H9 (cell line): ENCODE measurements at regions not wholly inside any gene's neighbourhood (a gene's known extent, or its start where the extent isn't known, plus 50 kb on each side); places are given as distances from the start of the nearest gene placed in this dataset.

Source experiments
- DNase-seq: peaks from one replicate; pipeline ENCODE4 v3.0.0-alpha.2; 2017
- H2AFZ ChIP-seq: one replicate; pipeline ENCODE4 v1.6.1; 2013; ENCODE audit warnings: mild to moderate bottlenecking, low read length, control low read depth, moderate library complexity
- H2AK5ac ChIP-seq: 2 replicates; pipeline ENCODE4 v1.6.1; 2013; ENCODE audit warnings: low read length, control low read depth, mixed read lengths; ENCODE audit not compliant: insufficient read length
- H2BK120ac ChIP-seq: one replicate; pipeline ENCODE4 v1.6.1; 2013; ENCODE audit warnings: low read depth, mild to moderate bottlenecking, low read length, control low read depth, inconsistent platforms; ENCODE audit not compliant: poor library complexity, severe bottlenecking
- H2BK12ac ChIP-seq: 2 replicates; pipeline ENCODE4 v1.6.1; 2013; ENCODE audit warnings: low read length, control low read depth, mixed read lengths, low read depth; ENCODE audit not compliant: insufficient read length
- H2BK15ac ChIP-seq: 2 replicates; pipeline ENCODE4 v1.6.1; 2013; ENCODE audit warnings: low read depth, low read length, control low read depth
- H2BK20ac ChIP-seq: one replicate; pipeline ENCODE4 v1.6.1; 2013; ENCODE audit warnings: low read depth, mild to moderate bottlenecking, low read length, control low read depth, inconsistent platforms; ENCODE audit not compliant: poor library complexity, severe bottlenecking
- H2BK5ac ChIP-seq: 2 replicates; pipeline ENCODE4 v1.6.1; 2013; ENCODE audit warnings: low read length, control low read depth, mixed read lengths; ENCODE audit not compliant: insufficient read length
- H3K14ac ChIP-seq: 2 replicates; pipeline ENCODE4 v1.6.1; 2013; ENCODE audit warnings: low read length, control low read depth; ENCODE audit not compliant: insufficient read depth
- H3K18ac ChIP-seq: 2 replicates; pipeline ENCODE4 v1.6.1; 2013; ENCODE audit warnings: low read depth, mild to moderate bottlenecking, mixed read lengths, low read length, control low read depth; ENCODE audit not compliant: insufficient read length
- H3K23ac ChIP-seq: 2 replicates; pipeline ENCODE4 v1.6.1; 2013; ENCODE audit warnings: low read length, control low read depth, mixed read lengths, low read depth; ENCODE audit not compliant: insufficient read length
- H3K23me2 ChIP-seq: 2 replicates; pipeline ENCODE4 v1.6.1; 2013; ENCODE audit warnings: low read depth, mild to moderate bottlenecking, mixed read lengths, low read length, control low read depth; ENCODE audit not compliant: insufficient read length, poor library complexity, severe bottlenecking
- H3K27ac ChIP-seq: 2 replicates; pipeline ENCODE4 v1.5.1; 2013; ENCODE audit warnings: low read length, control low read depth, mixed read lengths, low read depth; ENCODE audit not compliant: insufficient read length
- H3K27me3 ChIP-seq: 2 replicates; pipeline ENCODE4 v1.6.1; 2013; ENCODE audit warnings: low read length, control low read depth, inconsistent platforms; ENCODE audit not compliant: insufficient read depth
- H3K4ac ChIP-seq: 2 replicates; pipeline ENCODE4 v1.6.1; 2013; ENCODE audit warnings: low read depth, mild to moderate bottlenecking, control low read depth, inconsistent platforms, low read length, moderate library complexity
- H3K4me1 ChIP-seq: 2 replicates; pipeline ENCODE4 v1.6.1; 2013; ENCODE audit warnings: low read length, control low read depth, inconsistent platforms; ENCODE audit not compliant: insufficient read depth
- H3K4me2 ChIP-seq: 2 replicates; pipeline ENCODE4 v1.6.1; 2013; ENCODE audit warnings: low read length, control low read depth, mixed read lengths; ENCODE audit not compliant: insufficient read length, insufficient read depth
- H3K56ac ChIP-seq: 2 replicates; pipeline ENCODE4 v1.6.1; 2013; ENCODE audit warnings: low read depth, mild to moderate bottlenecking, mixed read lengths, low read length, control low read depth; ENCODE audit not compliant: insufficient read length
- H3K79me1 ChIP-seq: 2 replicates; pipeline ENCODE4 v1.6.1; 2013; ENCODE audit warnings: low read depth, mild to moderate bottlenecking, moderate library complexity, low read length, control low read depth, inconsistent platforms; ENCODE audit not compliant: insufficient read depth, poor library complexity, severe bottlenecking
- H3K79me2 ChIP-seq: 2 replicates; pipeline ENCODE4 v1.6.1; 2013; ENCODE audit warnings: low read length, control low read depth, inconsistent platforms; ENCODE audit not compliant: insufficient read depth
- H3K9ac ChIP-seq: 2 replicates; pipeline ENCODE4 v1.6.1; 2013; ENCODE audit warnings: low read length, control low read depth, mixed read lengths; ENCODE audit not compliant: insufficient read length; ENCODE audit errors: extremely low read depth
- H3K9me3 ChIP-seq: one replicate; pipeline ENCODE4 v1.6.1; 2013; ENCODE audit warnings: low read depth, low read length, inconsistent platforms; ENCODE audit not compliant: control insufficient read depth
- H3T11ph ChIP-seq: one replicate; pipeline ENCODE4 v1.6.1; 2013; ENCODE audit warnings: mild to moderate bottlenecking, low read length, control low read depth, inconsistent platforms
- H4K20me1 ChIP-seq: one replicate; pipeline ENCODE4 v1.6.1; 2013; ENCODE audit not compliant: control insufficient read depth, insufficient read length, insufficient read depth
- H4K5ac ChIP-seq: 2 replicates; pipeline ENCODE4 v1.6.1; 2013; ENCODE audit warnings: low read depth, mild to moderate bottlenecking, mixed read lengths, low read length, control low read depth; ENCODE audit not compliant: insufficient read length
- H4K8ac ChIP-seq: replicated peaks from 2 replicates; pipeline ENCODE4 v1.6.1; 2013; ENCODE audit warnings: low read length, control low read depth, mixed read lengths, low read depth; ENCODE audit not compliant: insufficient read length
- H4K91ac ChIP-seq: 2 replicates; pipeline ENCODE4 v1.6.1; 2013; ENCODE audit warnings: low read depth, mild to moderate bottlenecking, moderate library complexity, mixed read lengths, low read length, control low read depth; ENCODE audit not compliant: insufficient read length
- H3K27ac Mint-ChIP-seq, 3 experiments: 2 replicates in 2 of 3; 3 replicates in 1 of 3; pipeline ENCODE4 v1.8.0; 2020 to 2021; ENCODE audit warnings: mixed read lengths in 3 of 3, mild to moderate bottlenecking in 1 of 3, moderate library complexity in 1 of 3
- H3K27me3 Mint-ChIP-seq: 2 replicates; pipeline ENCODE4 v1.8.0; 2021; ENCODE audit warnings: low read depth, mild to moderate bottlenecking, moderate library complexity, mixed read lengths
- H3K36me3 Mint-ChIP-seq, 3 experiments: 2 replicates in 2 of 3; 3 replicates in 1 of 3; pipeline ENCODE4 v1.8.0; 2020 to 2021; ENCODE audit warnings: low read depth in 3 of 3, mixed read lengths in 3 of 3; ENCODE audit not compliant: insufficient read depth in 1 of 3
- H3K4me1 Mint-ChIP-seq, 2 experiments: 2 replicates each; pipeline ENCODE4 v1.8.0; 2020; ENCODE audit warnings: mixed read lengths in 2 of 2
- H3K4me3 Mint-ChIP-seq, 2 experiments: 2 replicates in 1 of 2; 3 replicates in 1 of 2; pipeline ENCODE4 v1.8.0; 2020 to 2021; ENCODE audit warnings: mild to moderate bottlenecking in 2 of 2, mixed read lengths in 2 of 2, moderate library complexity in 1 of 2
- H3K9me3 Mint-ChIP-seq, 2 experiments: 2 replicates in 1 of 2; 3 replicates in 1 of 2; pipeline ENCODE4 v1.8.0; 2020; ENCODE audit warnings: mild to moderate bottlenecking in 2 of 2, mixed read lengths in 2 of 2, moderate library complexity in 1 of 2
- CTCF ChIP-seq: fragments of 200-600 bp; sonication (generic); conservative IDR thresholded peaks from 3 replicates; pipeline ENCODE4 v1.8.0; 2021; ENCODE audit warnings: antibody characterized with exemption, mild to moderate bottlenecking
- WGBS: extraction: QIAGEN DNeasy Blood & Tissue Kit; methylation state at CpG from one replicate; pipeline ENCODE4 v1.1.7; 2013; ENCODE audit warnings: missing lambda C conversion rate, low lambda C conversion rate, mixed read lengths; ENCODE audit not compliant: insufficient read length; ENCODE audit errors: extremely low coverage; 5-methylcytosine and 5-hydroxymethylcytosine counted together

- no peak for DNase-seq
- peaks cover 25% of the 10 kb centered on the region for H3K27me3 Mint-ChIP-seq
- Histone ChIP-seq H2BK15ac (no peak overlapping the region), H4K8ac (no peak overlapping the region), H3K4ac (no peak overlapping the region), H3K79me2 (no peaks in the 10 kb centered on the region), H2AK5ac (no peak overlapping the region), H3K9ac (no peak overlapping the region), H3K18ac (no peak overlapping the region), H2BK5ac (no peak overlapping the region), H2BK12ac (no peak overlapping the region), H3K27me3 (no peaks in the 10 kb centered on the region; the same call in 1 of the 2 replicates), H3K56ac (no peak overlapping the region), H4K5ac (no peak overlapping the region), H3K9me3 (no peaks in the 10 kb centered on the region), H4K20me1 (no peaks in the 10 kb centered on the region), H2BK20ac (no peak overlapping the region), H3K23me2 (no peaks in the 10 kb centered on the region), H3K14ac (no peak overlapping the region), H3K27ac (no peak overlapping the region), H3T11ph (no peak overlapping the region), H3K4me1 (no peaks in the 10 kb centered on the region; the same call in none of the 2 replicates), H2AFZ (no peak overlapping the region), H4K91ac (no peak overlapping the region), H3K23ac (no peak overlapping the region), H3K4me2 (no peak overlapping the region), H2BK120ac (no peak overlapping the region), H3K79me1 (no peaks in the 10 kb centered on the region)
- H3K27ac Mint-ChIP-seq, result no peak overlapping the region
- TF ChIP-seq CTCF, result no peak
- H3K36me3 Mint-ChIP-seq, result peaks cover 11 to 15% (median 12%) of the 10 kb centered on the region in 3 experiments; a peak in 6 of 7 replicates
- no peak overlapping the region for H3K4me3 Mint-ChIP-seq
- peaks cover 16 to 22% of the 10 kb centered on the region in 2 experiments for H3K9me3 Mint-ChIP-seq
- H3K4me1 Mint-ChIP-seq, result peaks cover 11 to 12% of the 10 kb centered on the region in 2 experiments
- WGBS, result no CpG with 5 or more reads among the region's 2 CpGs
These were observed 443.7 kb downstream of the TNS1 start for GRCh38 chr2:217559084-217559483.
